GM18507 (cell line): ENCODE measurements at regions not wholly inside any gene's neighbourhood (a gene's known extent, or its start where the extent isn't known, plus 50 kb on each side); places are given as distances from the start of the nearest gene placed in this dataset.

Source experiments
- DNase-seq: peaks from one replicate; pipeline ENCODE4 v3.0.0; 2011; ENCODE audit warnings: low read depth; ENCODE audit not compliant: insufficient read length; ENCODE audit errors: extremely low spot score
- FAIRE-seq: peaks from 2 replicates; lab custom pipeline; 2011; peaks lifted over from hg19 to GRCh38; lab: Jason Lieb, UNC

DNA sequence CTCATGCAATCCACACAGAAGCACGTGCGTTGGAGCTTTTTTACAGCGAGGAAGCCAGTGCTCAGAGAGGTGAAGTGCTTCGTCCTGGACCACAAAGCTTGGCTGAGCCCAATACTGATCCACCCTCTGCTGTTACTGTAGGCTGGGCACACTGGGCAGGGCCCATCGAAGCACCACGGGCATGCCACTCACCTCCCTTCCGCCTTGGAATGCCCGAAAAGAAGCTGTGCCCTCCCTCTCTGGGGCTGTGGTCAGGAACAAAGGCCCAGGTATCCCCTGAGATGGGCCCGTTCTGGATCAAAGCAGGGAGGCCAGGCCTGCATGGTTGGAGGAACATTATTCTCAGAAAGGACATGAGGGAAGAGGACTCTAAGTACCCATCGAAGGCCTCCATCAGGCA, 206.7 kb upstream of the C1orf174 start:
- DNase-seq (no peak), FAIRE-seq (no peak)

GRCh38 chr1:4107291-4107690, 207.2 kb upstream of the C1orf174 start:
- FAIRE-seq (no peak), DNase-seq (no peak)

DNA sequence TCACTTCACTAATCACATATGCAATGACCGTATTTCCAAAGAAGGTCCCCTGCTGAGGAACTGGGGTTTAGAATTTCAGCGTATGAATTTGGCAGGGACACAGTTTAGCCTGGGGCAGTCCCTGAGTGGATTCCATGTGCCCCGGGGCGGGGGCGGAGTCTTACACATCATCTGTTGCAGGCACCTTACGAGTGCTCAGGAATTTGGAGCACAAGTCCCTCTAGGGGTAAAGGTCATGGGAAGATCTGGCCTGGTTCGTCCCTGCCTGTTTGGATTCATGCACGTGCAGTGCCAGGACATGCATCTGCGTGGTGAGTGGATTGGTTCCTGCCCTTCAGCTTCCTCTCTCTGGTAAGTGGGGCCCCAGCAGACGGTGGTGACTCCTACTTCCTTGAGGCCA, 208.3 kb upstream of the C1orf174 start:
- FAIRE-seq = no peak
- DNase-seq = no peak

DNA sequence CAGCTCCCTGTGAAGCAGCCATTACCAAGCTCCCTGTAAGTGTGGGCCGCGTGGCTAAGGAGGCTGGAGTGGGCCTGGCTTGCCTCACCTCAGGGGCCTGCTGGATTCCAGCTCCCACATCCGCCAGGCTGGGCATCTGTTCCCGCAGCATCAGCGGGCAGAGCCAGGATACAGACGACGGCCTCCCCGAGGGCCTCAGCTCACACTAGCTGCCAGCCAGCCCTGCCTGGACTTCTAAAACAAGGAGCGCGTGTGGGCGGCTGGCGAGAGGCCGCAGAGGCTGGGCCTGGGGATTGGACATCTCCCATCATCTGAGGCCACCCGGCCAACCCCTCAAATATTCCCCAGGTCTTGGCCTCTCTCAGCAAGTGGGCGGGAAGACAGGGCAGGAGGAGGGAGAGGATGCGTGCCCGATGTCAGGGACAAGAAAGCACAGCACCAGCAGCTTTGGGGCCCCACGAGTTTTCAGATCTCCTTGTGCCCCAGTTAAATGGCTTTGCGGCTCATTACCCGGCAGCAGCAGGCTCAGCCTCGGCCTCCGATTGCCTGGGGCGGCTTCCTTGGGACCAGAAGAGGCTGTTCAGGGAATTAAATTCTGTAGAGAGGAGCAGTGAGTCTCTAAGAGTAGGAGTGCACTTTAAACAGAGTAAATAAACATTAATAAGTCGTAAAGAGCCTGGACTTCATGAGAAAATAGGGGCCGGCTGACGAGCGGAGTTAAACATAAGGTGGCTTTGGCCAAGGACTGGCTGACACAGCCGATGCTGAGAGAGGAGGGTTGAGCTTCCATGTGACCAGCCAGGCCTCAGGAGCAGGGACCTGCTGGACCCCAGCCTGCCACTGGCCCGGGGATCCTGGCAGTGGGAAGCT, 208.9 kb upstream of the C1orf174 start:
- DNase-seq (no peak), FAIRE-seq (no peak)

DNA sequence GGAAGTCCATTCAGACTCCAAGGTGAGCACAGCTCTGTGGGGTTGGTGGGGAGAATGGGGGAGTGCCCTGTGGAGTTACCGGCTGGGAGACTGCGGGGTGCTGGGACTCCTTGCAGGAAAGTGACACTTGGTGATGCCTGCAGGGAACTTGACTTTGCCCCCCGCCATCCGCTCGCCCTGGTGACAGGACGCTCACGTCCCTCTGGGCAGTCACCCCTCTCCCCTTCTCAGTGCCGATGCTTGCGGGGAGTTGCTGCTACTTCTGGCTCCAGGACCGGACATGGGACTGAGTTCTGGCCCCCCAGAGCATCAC, 209.5 kb upstream of the C1orf174 start:
- DNase-seq = no peak
- no peak for FAIRE-seq

DNA sequence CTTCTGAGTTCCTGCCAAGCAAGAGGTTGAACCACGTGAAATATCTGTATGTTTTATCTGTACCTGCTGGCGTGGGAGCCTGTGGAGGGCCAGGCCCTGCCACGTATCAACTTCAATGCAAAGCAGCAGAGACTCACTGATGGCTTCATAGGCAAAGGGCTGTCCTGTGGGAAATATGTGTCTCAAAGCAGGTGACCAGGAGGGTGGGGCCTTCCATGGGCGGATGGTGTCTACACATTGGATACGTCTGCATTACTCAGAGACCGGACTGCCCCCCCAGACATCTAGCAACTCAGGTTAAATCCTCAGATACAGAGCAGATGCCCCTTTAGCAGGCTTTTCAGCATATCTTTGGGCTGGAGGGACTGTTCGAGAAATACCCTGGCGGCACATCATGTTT, 210.8 kb upstream of the C1orf174 start:
- DNase-seq (no peak), FAIRE-seq (no peak)

DNA sequence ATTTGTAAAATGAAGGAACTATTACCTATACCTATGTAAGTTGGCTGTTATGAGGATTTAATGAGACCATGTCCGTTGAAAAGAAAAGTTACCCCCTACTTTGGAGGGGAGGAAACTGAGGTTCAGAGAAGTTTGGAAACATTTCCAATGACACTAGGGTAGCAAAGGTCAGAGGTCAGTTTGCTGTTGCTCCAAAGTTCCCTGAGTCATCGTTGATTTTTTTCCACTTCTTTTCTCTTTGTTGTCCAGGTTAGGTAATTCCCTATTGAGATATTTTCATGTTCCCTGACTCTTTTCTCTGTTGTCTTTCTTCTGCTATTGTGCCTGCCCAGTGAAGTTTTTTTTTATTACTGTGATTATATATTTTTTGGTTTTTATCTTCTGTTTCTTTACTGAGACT, 213.8 kb upstream of the C1orf174 start:
- no peak for FAIRE-seq
- no peak for DNase-seq

GRCh38 chr1:4115191-4115900, 215.3 kb upstream of the C1orf174 start:
- DNase-seq (no peak), FAIRE-seq (no peak)

DNA sequence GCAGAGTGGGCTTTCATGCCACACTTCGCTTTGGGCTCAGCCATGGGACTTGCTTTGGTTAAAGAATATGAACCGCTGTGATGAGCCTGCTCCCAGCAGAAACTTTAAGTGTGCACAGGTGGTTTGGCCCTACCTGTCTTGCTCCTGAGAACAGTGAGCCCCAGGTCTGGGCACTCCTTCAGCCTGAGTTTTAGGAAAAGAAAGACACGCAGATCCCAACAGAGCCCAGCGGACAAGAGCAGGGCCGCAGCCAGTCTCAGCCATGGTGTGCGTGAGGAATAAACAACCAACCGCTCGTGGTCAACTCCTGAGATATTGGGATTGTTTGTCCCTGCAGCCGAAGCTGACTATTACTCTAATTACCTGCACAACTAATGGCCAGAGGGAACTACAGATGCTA, 217.1 kb upstream of the C1orf174 start:
- no peak for DNase-seq
- FAIRE-seq = no peak

- FAIRE-seq (no peak), DNase-seq (no peak)
These were observed 218.9 kb upstream of the C1orf174 start for GRCh38 chr1:4118746-4119515.

GRCh38 chr1:4119516-4120220, 219.6 kb upstream of the C1orf174 start:
- no peak for FAIRE-seq
- DNase-seq = no peak

DNA sequence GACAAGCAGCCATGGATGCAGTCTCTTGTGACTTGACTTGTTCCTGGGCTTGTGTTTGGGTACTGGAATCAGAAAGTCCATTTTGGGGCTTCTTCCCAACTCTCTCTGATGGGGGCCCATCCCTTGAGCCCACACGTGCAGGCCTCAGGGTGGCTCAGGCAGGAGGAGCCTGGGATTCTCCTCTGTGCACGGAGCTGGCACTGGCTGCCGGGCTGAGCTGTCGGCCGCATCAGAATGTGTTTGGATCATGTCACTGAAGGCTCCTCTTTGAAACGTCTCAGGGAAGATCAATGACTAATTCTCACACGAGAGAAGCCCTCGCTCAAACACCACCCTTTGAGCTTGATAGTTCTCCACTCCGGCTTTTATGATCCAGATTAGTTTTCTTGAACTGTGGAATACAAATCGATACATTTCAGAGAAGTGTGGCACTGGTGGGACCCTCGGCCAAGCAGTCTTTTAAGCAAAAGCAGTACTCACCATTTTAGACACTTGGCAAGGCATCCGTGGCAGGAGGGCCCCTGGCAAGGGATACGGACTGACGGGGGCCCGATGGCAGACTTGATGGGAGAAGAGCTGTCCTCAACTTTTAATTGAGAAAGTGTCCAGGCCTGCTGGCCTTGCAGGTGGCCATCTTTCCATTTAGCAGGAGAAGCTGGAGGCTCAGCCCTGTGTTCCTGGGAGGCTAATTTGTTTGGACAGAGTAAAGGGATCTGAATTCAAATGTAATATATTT, 220.7 kb upstream of the C1orf174 start:
- DNase-seq (no peak), FAIRE-seq (no peak)

GRCh38 chr1:4121293-4121684, 221.2 kb upstream of the C1orf174 start:
- no peak for FAIRE-seq
- DNase-seq = no peak

GRCh38 chr1:4121834-4122512, 221.9 kb upstream of the C1orf174 start:
- no peak for FAIRE-seq

GRCh38 chr1:4122513-4123160, 222.6 kb upstream of the C1orf174 start:
- DNase-seq = no peak
- no peak for FAIRE-seq

More at GRCh38 chr1:4121834-4122512, 221.9 kb upstream of the C1orf174 start:
- DNase-seq = no peak

- no peak for DNase-seq
- no peak for FAIRE-seq
These were observed 224.6 kb upstream of the C1orf174 start for GRCh38 chr1:4124631-4125145.

GRCh38 chr1:4126251-4126650, 226.2 kb upstream of the C1orf174 start:
- no peak for FAIRE-seq
- no peak for DNase-seq
